GM12875 (cell line): ENCODE measurements at regions not wholly inside any gene's neighbourhood (a gene's known extent, or its start where the extent isn't known, plus 50 kb on each side); places are given as distances from the start of the nearest gene placed in this dataset.
"Not testable (repeated sequence)": the region's sequence is repeated elsewhere in the genome, so short reads cannot be mapped to it uniquely, and the experiment has no call there.

Experiments used
- H3K4me3 ChIP-seq: one replicate; pipeline ENCODE4 v1.5.1; 2011; ENCODE audit warnings: low read depth, low read length, control low read depth
- CTCF ChIP-seq: IDR thresholded peaks from 2 replicates; pipeline ENCODE4 v1.5.1; 2011; ENCODE audit warnings: low read depth, mild to moderate bottlenecking, control low read depth, inconsistent platforms, low read length, moderate library complexity, borderline replicate concordance; ENCODE audit not compliant: insufficient read depth

- H3K4me3 ChIP-seq, result no peak overlapping the region
- no peak for TF ChIP-seq CTCF
These were observed 374.2 kb upstream of the TYRP1 start for GRCh38 chr9:12318732-12319685.

DNA sequence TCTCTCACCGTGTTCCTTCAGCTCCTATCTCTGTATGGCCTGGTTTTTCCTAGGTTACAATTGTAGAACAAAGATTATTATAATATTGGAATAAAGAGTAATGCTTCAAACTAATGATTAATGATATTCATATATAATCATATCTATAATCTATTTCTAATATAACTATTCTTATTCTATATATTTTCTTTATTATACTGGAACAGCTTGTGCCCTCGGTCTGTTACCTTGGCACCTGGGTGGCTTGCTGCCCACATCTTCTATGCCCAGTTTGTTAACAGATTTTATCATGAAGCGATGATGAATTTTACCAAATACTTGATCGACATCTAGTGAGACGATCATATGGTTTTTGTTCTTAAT lies 363.6 kb upstream of the TYRP1 start:
- no peak for TF ChIP-seq CTCF
- H3K4me3 ChIP-seq, result no peak overlapping the region

- not testable (repeated sequence) for H3K4me3 ChIP-seq
These were observed 359.2 kb upstream of the TYRP1 start for GRCh38 chr9:12333966-12334365.

- TF ChIP-seq CTCF, result no peak
- no peak overlapping the region for H3K4me3 ChIP-seq
These were observed 342.4 kb upstream of the TYRP1 start for GRCh38 chr9:12350775-12351174.

GRCh38 chr9:12351293-12352044 lies 341.7 kb upstream of the TYRP1 start:
- H3K4me3 ChIP-seq, result no peak overlapping the region
- TF ChIP-seq CTCF, result no peak

DNA sequence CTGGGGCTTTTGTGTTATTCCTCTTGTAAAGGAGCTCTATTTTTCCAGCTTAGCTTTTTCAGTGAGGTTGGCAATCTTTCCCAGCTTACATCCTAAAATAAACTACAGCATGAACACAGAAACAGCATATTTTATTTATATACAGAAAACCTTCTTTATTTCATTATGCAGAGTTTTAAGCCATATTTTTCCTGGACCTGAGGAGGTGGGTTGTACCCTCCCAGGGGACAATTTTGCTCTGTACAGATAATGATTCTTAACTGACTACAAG lies 341.2 kb upstream of the TYRP1 start:
- TF ChIP-seq CTCF, result no peak

GRCh38 chr9:12363439-12363838 lies 329.7 kb upstream of the TYRP1 start:
- no peak for TF ChIP-seq CTCF
- no peak overlapping the region for H3K4me3 ChIP-seq

More for the DNA sequence above, 341.2 kb upstream of the TYRP1 start:
- no peak overlapping the region for H3K4me3 ChIP-seq
